Spleen (tissue), 11 donors: ENCODE measurements at regions not wholly inside any gene's neighbourhood (a gene's known extent, or its start where the extent isn't known, plus 50 kb on each side); places are given as distances from the start of the nearest gene placed in this dataset.

ENCODE experiments used
- DNase-seq: peaks from one replicate; pipeline ENCODE4 v3.0.0-alpha.2; 2020
- H3K27ac ChIP-seq, 8 donors: fragments of 200-600 bp; sonication (generic) in 7 of 8; 1 replicate in 4 of 8; 2 replicates in 4 of 8; pipeline versions ENCODE4 v1.5.0 to v1.8.0; 2016 to 2021; ENCODE audit warnings: inconsistent platforms in 4 of 8, mild to moderate bottlenecking in 4 of 8, moderate library complexity in 1 of 8
- H3K27me3 ChIP-seq, 7 donors: fragments of 200-600 bp; sonication (generic) in 6 of 7; replicated peaks in 1 of 7; 1 replicate in 4 of 7; 2 replicates in 3 of 7; pipeline versions ENCODE4 v1.5.0 to v1.8.0; 2016 to 2021; ENCODE audit warnings: inconsistent platforms in 3 of 7, mild to moderate bottlenecking in 1 of 7
- H3K36me3 ChIP-seq, 6 donors: fragments of 200-600 bp; sonication (generic) in 5 of 6; 1 replicate in 4 of 6; 2 replicates in 2 of 6; pipeline versions ENCODE4 v1.5.0 to v1.8.0; 2016 to 2021; ENCODE audit warnings: inconsistent platforms in 2 of 6
- H3K4me1 ChIP-seq, 6 donors: fragments of 200-600 bp; sonication (generic) in 5 of 6; 1 replicate in 3 of 6; 2 replicates in 3 of 6; pipeline versions ENCODE4 v1.5.0 to v1.8.0; 2016 to 2021; ENCODE audit warnings: inconsistent platforms in 3 of 6
- H3K4me3 ChIP-seq, 8 donors: fragments of 200-600 bp; sonication (generic) in 7 of 8; 1 replicate in 4 of 8; 2 replicates in 4 of 8; pipeline versions ENCODE4 v1.5.0 to v1.8.0; 2016 to 2021; ENCODE audit warnings: inconsistent platforms in 4 of 8, mild to moderate bottlenecking in 4 of 8, moderate library complexity in 2 of 8
- H3K9me3 ChIP-seq, 8 donors: fragments of 200-600 bp; sonication (generic) in 7 of 8; 1 replicate in 4 of 8; 2 replicates in 4 of 8; pipeline versions ENCODE4 v1.5.0 to v1.8.0; 2016 to 2021; ENCODE audit warnings: inconsistent platforms in 4 of 8
- POLR2A ChIP-seq, 3 donors: fragments of 450-650 bp; IDR thresholded peaks; one replicate each; pipeline ENCODE4 v1.5.1; 2017; ENCODE audit warnings: antibody characterized with exemption in 3 of 3, mild to moderate bottlenecking in 1 of 3
- POLR2AphosphoS5 ChIP-seq, 3 donors: sonication (generic); formaldehyde crosslinking; IDR thresholded peaks; one replicate each; pipeline ENCODE4 v1.5.1; 2017; ENCODE audit warnings: antibody characterized with exemption in 3 of 3
- WGBS, 5 donors: extraction: QIAGEN DNeasy Blood & Tissue Kit in 3 of 5; methylation state at CpG; one replicate each; pipeline versions ENCODE4 v1.1.5 to v1.1.7; 2013 to 2018; 5-methylcytosine and 5-hydroxymethylcytosine counted together
- intact Hi-C: fragments of 100-400 bp; cut with DNase I; formaldehyde crosslinking; loops from one replicate; pipeline ENCODE4 v1.15.0; 2023; ENCODE audit warnings: low total_unique reads
- TF ChIP-seq, protein P1 (sequence below), 11 experiments: fragments of 200-600 bp in 7 of 11; fragments of 450-650 bp in 4 of 11; sonication (generic) in 4 of 11; IDR thresholded peaks in 8 of 11; conservative IDR thresholded peaks in 3 of 11; 1 replicate in 7 of 11; 2 replicates in 4 of 11; pipeline versions ENCODE4 v1.4.0 to v1.8.0; 2016 to 2021; ENCODE audit warnings: antibody characterized with exemption in 11 of 11, inconsistent platforms in 4 of 11, mild to moderate bottlenecking in 1 of 11
- donor health status: healthy with polysubstance abuse.
- donor health status: DM: no; HTN: no; CAD: no; lungs with moderate emphysema.
- donor health status: DM: no; HTN: no; CAD: no.
- donor health status: Bipolar disorder and iron deficiency.
- donor health status: healthy.
- donor health status: DM: no; HTN: no; CAD: no.
- donor health status: DM: yes; HTN: yes; CAD: no.

DNA sequence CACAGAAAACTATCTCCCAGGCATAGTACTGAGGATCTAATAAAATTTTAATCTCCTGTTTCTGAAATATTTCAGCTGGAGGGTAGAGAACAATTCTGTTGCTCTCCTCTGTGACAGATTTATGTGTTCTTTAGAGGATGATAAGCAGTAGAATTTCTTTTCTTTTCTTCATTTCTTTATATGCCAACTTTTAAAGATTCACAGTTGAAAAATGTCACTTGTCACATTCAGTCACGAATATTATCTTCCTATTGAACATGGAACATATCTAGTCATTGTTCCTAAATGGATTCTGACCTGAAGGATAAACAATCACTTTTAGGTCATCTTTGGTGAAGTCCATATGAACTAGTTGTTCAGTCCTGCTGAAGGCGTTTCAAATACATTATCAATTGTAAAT, 585.5 kb upstream of the DPPA4 start:
- no peak overlapping the region for H3K27ac ChIP-seq
- 67 to 77% (median 71%) methylated on average over 2 of the region's 2 CpGs for WGBS, 5 donors
- intact Hi-C loops = no loop called here
- H3K27me3 ChIP-seq = no peaks in the 10 kb centered on the region
- TF ChIP-seq POLR2AphosphoS5 (IDR thresholded peaks at IDR 0.05) = no peak
- no peak for TF ChIP-seq POLR2A (IDR thresholded peaks at IDR 0.05)
- TF ChIP-seq, protein P1, sequence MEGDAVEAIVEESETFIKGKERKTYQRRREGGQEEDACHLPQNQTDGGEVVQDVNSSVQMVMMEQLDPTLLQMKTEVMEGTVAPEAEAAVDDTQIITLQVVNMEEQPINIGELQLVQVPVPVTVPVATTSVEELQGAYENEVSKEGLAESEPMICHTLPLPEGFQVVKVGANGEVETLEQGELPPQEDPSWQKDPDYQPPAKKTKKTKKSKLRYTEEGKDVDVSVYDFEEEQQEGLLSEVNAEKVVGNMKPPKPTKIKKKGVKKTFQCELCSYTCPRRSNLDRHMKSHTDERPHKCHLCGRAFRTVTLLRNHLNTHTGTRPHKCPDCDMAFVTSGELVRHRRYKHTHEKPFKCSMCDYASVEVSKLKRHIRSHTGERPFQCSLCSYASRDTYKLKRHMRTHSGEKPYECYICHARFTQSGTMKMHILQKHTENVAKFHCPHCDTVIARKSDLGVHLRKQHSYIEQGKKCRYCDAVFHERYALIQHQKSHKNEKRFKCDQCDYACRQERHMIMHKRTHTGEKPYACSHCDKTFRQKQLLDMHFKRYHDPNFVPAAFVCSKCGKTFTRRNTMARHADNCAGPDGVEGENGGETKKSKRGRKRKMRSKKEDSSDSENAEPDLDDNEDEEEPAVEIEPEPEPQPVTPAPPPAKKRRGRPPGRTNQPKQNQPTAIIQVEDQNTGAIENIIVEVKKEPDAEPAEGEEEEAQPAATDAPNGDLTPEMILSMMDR (IDR thresholded peaks at IDR 0.05 in 8 of 11, conservative IDR thresholded peaks at IDR 0.05 in 3 of 11) = no peak
- H3K4me1 ChIP-seq = no peaks in the 10 kb centered on the region
- H3K9me3 ChIP-seq = no peaks in the 10 kb centered on the region
- no peaks in the 10 kb centered on the region for H3K36me3 ChIP-seq
- no peak for DNase-seq
- H3K4me3 ChIP-seq = no peak overlapping the region

DNA sequence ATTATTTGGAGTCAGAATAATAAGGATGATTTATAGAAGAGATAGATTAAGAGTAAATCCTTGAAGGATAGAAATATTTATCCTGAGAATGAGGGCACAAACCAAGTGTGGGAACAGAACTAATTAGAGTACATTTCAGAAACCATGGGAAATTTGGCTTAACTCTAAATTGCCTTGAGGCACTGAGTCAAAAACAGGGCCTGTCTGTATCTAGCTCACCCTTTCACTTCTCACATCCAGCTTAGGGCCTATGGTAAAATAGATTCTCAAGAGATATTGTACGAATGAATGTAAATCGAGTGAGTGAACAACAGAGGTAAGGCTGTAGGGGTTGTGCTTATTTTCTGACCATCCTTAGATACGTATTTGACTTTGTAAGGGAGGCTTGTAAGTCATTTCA, 586.1 kb upstream of the DPPA4 start:
- DNase-seq = no peak

DNA sequence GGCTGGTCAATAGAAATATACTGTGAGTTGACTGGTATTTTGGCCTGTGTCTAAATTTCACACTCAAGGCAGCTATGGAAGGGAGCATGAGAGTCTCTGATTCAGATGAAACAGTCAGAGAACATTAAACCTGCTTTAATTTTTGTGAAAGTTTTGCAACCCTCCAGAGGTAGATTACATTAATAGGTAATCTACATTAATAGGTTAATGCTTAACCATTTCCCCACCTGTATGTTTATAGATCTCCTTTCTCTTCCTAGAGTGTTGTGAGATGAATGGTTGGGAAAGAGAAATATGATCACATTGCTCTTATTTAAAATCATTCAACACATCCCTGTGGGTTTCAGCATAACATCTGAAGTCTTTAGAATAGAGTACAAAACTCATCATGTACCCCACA, 586.9 kb upstream of the DPPA4 start:
- no peak overlapping the region for H3K4me3 ChIP-seq
- H3K9me3 ChIP-seq = no peaks in the 10 kb centered on the region
- no peaks in the 10 kb centered on the region for H3K27me3 ChIP-seq
- intact Hi-C loops = no loop called here
- no peaks in the 10 kb centered on the region for H3K36me3 ChIP-seq
- no peaks in the 10 kb centered on the region for H3K4me1 ChIP-seq
- no peak for DNase-seq
- H3K27ac ChIP-seq = no peak overlapping the region
- TF ChIP-seq POLR2AphosphoS5 (IDR thresholded peaks at IDR 0.05) = no peak
- TF ChIP-seq, protein P1 (IDR thresholded peaks at IDR 0.05 in 8 of 11, conservative IDR thresholded peaks at IDR 0.05 in 3 of 11) = no peak
- no peak for TF ChIP-seq POLR2A (IDR thresholded peaks at IDR 0.05)

More for the DNA sequence above, 586.1 kb upstream of the DPPA4 start:
- no peaks in the 10 kb centered on the region for H3K9me3 ChIP-seq
- intact Hi-C loops = no loop called here
- H3K4me3 ChIP-seq = no peak overlapping the region
- TF ChIP-seq POLR2A (IDR thresholded peaks at IDR 0.05) = no peak
- no peak overlapping the region for H3K27ac ChIP-seq
- H3K4me1 ChIP-seq = no peaks in the 10 kb centered on the region
- 75 to 92% (median 87%) methylated on average over 3 of the region's 3 CpGs for WGBS, 5 donors
- no peaks in the 10 kb centered on the region for H3K36me3 ChIP-seq
- H3K27me3 ChIP-seq = no peaks in the 10 kb centered on the region

DNA sequence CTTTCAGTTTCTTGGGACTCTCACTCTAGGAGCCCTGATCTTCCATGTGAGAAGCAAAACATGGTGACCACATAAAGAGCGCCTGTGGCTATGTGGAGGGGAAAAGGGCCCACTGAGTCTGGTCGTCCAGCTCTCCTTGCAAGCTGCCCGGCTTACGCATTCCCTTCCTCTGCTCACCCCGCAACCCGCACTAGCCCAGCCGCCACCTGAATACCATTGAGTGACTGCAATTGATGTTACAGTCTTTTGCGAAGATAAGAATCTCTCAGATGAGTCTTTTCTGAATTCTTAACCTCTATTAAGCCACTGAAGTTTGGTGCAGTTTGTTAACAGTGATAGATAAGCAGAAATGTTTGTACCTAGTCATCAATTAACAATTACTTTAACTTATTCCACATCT, 589.0 kb upstream of the DPPA4 start:
- 84 to 95% (median 91%) methylated on average over 8 of the region's 8 CpGs for WGBS, 5 donors
- TF ChIP-seq, protein P1 (IDR thresholded peaks at IDR 0.05 in 8 of 11, conservative IDR thresholded peaks at IDR 0.05 in 3 of 11) = no peak
- no peak for TF ChIP-seq POLR2A (IDR thresholded peaks at IDR 0.05)
- TF ChIP-seq POLR2AphosphoS5 (IDR thresholded peaks at IDR 0.05) = no peak
- H3K9me3 ChIP-seq = no peaks in the 10 kb centered on the region
- no peak overlapping the region for H3K4me3 ChIP-seq
- H3K36me3 ChIP-seq = no peaks in the 10 kb centered on the region
- DNase-seq = no peak
- H3K4me1 ChIP-seq = no peaks in the 10 kb centered on the region
- no peaks in the 10 kb centered on the region for H3K27me3 ChIP-seq
- intact Hi-C loops = no loop called here
- H3K27ac ChIP-seq = no peak overlapping the region

DNA sequence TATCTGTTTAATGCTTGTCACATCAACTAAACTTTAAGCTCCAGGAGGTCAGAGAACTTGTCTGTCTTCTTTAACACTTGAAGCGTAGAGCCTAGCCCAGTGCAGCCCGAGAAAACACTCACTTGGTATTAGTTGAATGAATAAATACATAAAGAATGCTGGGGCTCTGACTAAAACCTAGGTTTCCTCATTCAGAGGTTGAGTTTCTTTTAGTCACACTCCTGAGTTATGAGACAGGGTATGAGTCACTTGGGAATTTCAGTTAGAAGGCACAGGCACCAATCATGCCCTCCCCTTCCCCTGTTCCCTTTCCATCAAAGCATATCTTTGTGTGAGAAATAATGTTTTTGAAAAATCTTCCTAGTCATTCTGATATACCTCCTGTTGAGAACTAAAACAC, 589.8 kb upstream of the DPPA4 start:
- no peak for DNase-seq
- Histone ChIP-seq H3K27me3 (no peaks in the 10 kb centered on the region), H3K4me3 (no peak overlapping the region), H3K4me1 (no peaks in the 10 kb centered on the region), H3K27ac (no peak overlapping the region), H3K36me3 (no peaks in the 10 kb centered on the region), H3K9me3 (no peaks in the 10 kb centered on the region)
- intact Hi-C loops = no loop called here
- TF ChIP-seq, protein P1 (IDR thresholded peaks at IDR 0.05 in 8 of 11, conservative IDR thresholded peaks at IDR 0.05 in 3 of 11) = no peak
- TF ChIP-seq POLR2AphosphoS5 (IDR thresholded peaks at IDR 0.05) (no peak), POLR2A (IDR thresholded peaks at IDR 0.05) (no peak)
- WGBS, 5 donors = 69 to 78% (median 73%) methylated on average over 2 of the region's 2 CpGs
